GM13977 (cell line): ENCODE measurements at regions not wholly inside any gene's neighbourhood (a gene's known extent, or its start where the extent isn't known, plus 50 kb on each side); places are given as distances from the start of the nearest gene placed in this dataset.

Experiments used
- DNase-seq: peaks from one replicate; pipeline ENCODE4 v3.0.0; 2012; ENCODE audit warnings: low spot score
- CTCF ChIP-seq: IDR thresholded peaks from 2 replicates; pipeline ENCODE4 v1.5.1; 2012; ENCODE audit warnings: mild to moderate bottlenecking, control low read depth; ENCODE audit not compliant: insufficient read depth; ENCODE audit errors: extremely low read depth, missing control alignments
- in situ Hi-C: fragments of 300-500 bp; cut with MboI; formaldehyde crosslinking; loops from one replicate; pipeline ENCODE4 v1.12.0; 2022; ENCODE audit warnings: low sequenced_read_pairs, low pct_unique_long_range_greater_than_20kb, mixed read lengths, inconsistent platforms; ENCODE audit not compliant: unreplicated experiment

- no peak for TF ChIP-seq CTCF
- in situ Hi-C loops = no loop called here
- no peak for DNase-seq
Observed at GRCh38 chr7:130974169-130974568, 240.2 kb upstream of the KLF14 start.

GRCh38 chr7:130974794-130975193 lies 240.8 kb upstream of the KLF14 start:
- DNase-seq = no peak
- in situ Hi-C loops = no loop called here
- no peak for TF ChIP-seq CTCF

- in situ Hi-C loops = no loop called here
- DNase-seq = no peak
- no peak for TF ChIP-seq CTCF
Observed at GRCh38 chr7:130975731-130976130, 241.7 kb upstream of the KLF14 start.

- in situ Hi-C loops = no loop called here
- peak; percentile 52 for DNase-seq
- peak; percentile 66 for TF ChIP-seq CTCF
Observed at GRCh38 chr7:130982160-130982638, 248.2 kb upstream of the KLF14 start.

GRCh38 chr7:130982651-130983050 lies 248.6 kb upstream of the KLF14 start:
- no peak for TF ChIP-seq CTCF
- no peak for DNase-seq
- in situ Hi-C loops = no loop called here

GRCh38 chr7:130985361-130985760 lies 251.4 kb upstream of the KLF14 start:
- no peak for TF ChIP-seq CTCF
- in situ Hi-C loops = no loop called here
- no peak for DNase-seq

GRCh38 chr7:130986261-130986690 lies 252.3 kb upstream of the KLF14 start:
- DNase-seq = no peak
- in situ Hi-C loops = no loop called here
- no peak for TF ChIP-seq CTCF
